ENCODE measurements at regions not wholly inside any gene's neighbourhood (a gene's known extent, or its start where the extent isn't known, plus 50 kb on each side); places are given as distances from the start of the nearest gene placed in this dataset.

DNA sequence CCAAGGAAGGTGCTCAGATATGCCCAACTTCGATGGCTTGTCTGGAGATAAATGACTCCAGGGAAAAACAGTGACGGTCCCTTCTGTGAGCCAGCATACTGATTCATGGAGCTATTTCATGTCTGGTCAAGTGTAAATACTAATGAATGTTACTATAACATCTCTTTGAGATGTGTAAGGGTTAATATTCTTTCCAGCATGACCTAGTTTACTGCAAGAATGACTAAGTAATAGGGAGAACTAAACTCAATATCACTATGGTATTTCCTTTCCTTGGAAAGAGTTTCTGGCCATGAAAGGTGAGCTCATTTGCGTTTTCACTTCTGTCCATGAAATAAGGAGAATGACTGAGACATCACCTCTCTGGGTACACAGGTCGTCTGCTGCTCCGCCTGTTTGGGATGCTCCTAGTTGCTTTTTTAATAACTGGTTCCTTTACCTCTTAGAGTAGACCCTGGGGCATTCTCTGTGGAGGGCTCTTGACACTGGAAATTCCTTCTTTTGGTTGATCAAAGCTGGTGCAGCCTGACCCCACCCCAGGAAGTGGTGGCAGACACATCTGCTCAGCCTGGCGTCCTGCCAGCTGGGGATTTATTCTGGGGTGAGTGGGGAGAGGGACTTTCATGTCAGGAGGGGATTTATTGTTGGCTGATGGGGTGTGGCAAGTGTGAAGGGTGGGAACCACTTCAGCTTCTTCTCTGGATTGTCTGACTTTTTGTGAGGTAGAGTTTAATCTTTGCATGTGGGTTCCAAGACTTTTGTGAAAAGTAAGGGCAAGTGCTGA is 250.0 kb upstream of the MPDZ start:
- Histone ChIP-seq H3K9ac (ENCODE audit: low read depth in 1 of 2, low read length in 2 of 2) (no peak overlapping the region), H3K4me3 (ENCODE audit: low read depth in 1 of 3, low read length in 3 of 3) (no peak overlapping the region), H3K9me3 (ENCODE audit: control insufficient read depth in 4 of 4, low read length in 3 of 4) (peaks cover 0 to 2% (median 0%) of the 10 kb centered on the region in 4 donors), H3K27ac (ENCODE audit: low read depth in 1 of 2, low read length in 2 of 2) (no peak overlapping the region), H3K27me3 (ENCODE audit: control insufficient read depth in 4 of 4, insufficient read depth in 4 of 4, low read length in 3 of 4) (no peaks in the 10 kb centered on the region), H3K4me1 (ENCODE audit: control insufficient read depth in 4 of 4, insufficient read depth in 4 of 4, low read length in 3 of 4) (no peaks in the 10 kb centered on the region), H3K36me3 (ENCODE audit: control insufficient read depth in 4 of 4, insufficient read depth in 3 of 4, low read depth in 1 of 4, low read length in 3 of 4) (no peaks in the 10 kb centered on the region)
- WGBS, result 66% methylated on average over 6 of the region's 6 CpGs
- TF ChIP-seq NR2F2 (IDR thresholded peaks at IDR 0.05) (no peak), GABPA (IDR thresholded peaks at IDR 0.05 in 1 of 2, conservative IDR thresholded peaks at IDR 0.05 in 1 of 2) (no peak), ATF3 (IDR thresholded peaks at IDR 0.05) (no peak), RXRA (IDR thresholded peaks at IDR 0.05) (no peak), REST (IDR thresholded peaks at IDR 0.05) (no peak), MAX (IDR thresholded peaks at IDR 0.05) (no peak), RAD21 (IDR thresholded peaks at IDR 0.05) (no peak), HNF4G (IDR thresholded peaks at IDR 0.05) (no peak), FOXA2 (IDR thresholded peaks at IDR 0.05) (no peak), ZBTB33 (IDR thresholded peaks at IDR 0.05) (no peak), HNF4A (conservative IDR thresholded peaks at IDR 0.05) (no peak), YY1 (IDR thresholded peaks at IDR 0.05) (no peak), FOXA1 (IDR thresholded peaks at IDR 0.05) (no peak), SP1 (IDR thresholded peaks at IDR 0.05) (no peak), TAF1 (conservative IDR thresholded peaks at IDR 0.05) (no peak), JUND (IDR thresholded peaks at IDR 0.05) (no peak), EGR1 (IDR thresholded peaks at IDR 0.05; ENCODE audit: low read depth in 2 of 2) (no peak)
- TF ChIP-seq, protein P1, sequence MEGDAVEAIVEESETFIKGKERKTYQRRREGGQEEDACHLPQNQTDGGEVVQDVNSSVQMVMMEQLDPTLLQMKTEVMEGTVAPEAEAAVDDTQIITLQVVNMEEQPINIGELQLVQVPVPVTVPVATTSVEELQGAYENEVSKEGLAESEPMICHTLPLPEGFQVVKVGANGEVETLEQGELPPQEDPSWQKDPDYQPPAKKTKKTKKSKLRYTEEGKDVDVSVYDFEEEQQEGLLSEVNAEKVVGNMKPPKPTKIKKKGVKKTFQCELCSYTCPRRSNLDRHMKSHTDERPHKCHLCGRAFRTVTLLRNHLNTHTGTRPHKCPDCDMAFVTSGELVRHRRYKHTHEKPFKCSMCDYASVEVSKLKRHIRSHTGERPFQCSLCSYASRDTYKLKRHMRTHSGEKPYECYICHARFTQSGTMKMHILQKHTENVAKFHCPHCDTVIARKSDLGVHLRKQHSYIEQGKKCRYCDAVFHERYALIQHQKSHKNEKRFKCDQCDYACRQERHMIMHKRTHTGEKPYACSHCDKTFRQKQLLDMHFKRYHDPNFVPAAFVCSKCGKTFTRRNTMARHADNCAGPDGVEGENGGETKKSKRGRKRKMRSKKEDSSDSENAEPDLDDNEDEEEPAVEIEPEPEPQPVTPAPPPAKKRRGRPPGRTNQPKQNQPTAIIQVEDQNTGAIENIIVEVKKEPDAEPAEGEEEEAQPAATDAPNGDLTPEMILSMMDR (IDR thresholded peaks at IDR 0.05; ENCODE audit: low read depth, low read length, missing input control), result no peak
- DNase-seq (ENCODE audit: low spot score), result no peak
